Right lobe of liver (tissue), 6 donors: ENCODE measurements at regions not wholly inside any gene's neighbourhood (a gene's known extent, or its start where the extent isn't known, plus 50 kb on each side); places are given as distances from the start of the nearest gene placed in this dataset.

Source experiments
- ATAC-seq, 4 donors: fragments of 200-7000 bp; cut with Tn5 transposase; one replicate each; pipeline ENCODE4 v1.9.1; 2020; ENCODE audit warnings: mild to moderate bottlenecking in 4 of 4, moderate library complexity in 4 of 4
- DNase-seq, 3 donors: peaks; one replicate each; pipeline ENCODE4 v3.0.0-alpha.2; 2020
- H3K27ac ChIP-seq, 3 donors: fragments of 200-600 bp; one replicate each; pipeline ENCODE4 v1.8.0; 2022
- H3K27me3 ChIP-seq, 2 donors: fragments of 200-600 bp; one replicate each; pipeline ENCODE4 v1.8.0; 2022
- H3K36me3 ChIP-seq, 4 donors: fragments of 200-600 bp; sonication (generic) in 1 of 4; one replicate each; pipeline versions ENCODE4 v1.5.1 to v1.8.0; 2017 to 2022; ENCODE audit warnings: control low read depth in 1 of 4
- H3K4me1 ChIP-seq, 4 donors: fragments of 200-600 bp; sonication (generic) in 1 of 4; one replicate each; pipeline versions ENCODE4 v1.5.1 to v1.8.0; 2017 to 2022; ENCODE audit warnings: control low read depth in 1 of 4
- H3K4me3 ChIP-seq, 3 donors: fragments of 200-600 bp; one replicate each; pipeline ENCODE4 v1.8.0; 2022
- H3K9me3 ChIP-seq, 4 donors: fragments of 200-600 bp; sonication (generic) in 1 of 4; one replicate each; pipeline versions ENCODE4 v1.5.1 to v1.8.0; 2017 to 2022; ENCODE audit warnings: control low read depth in 1 of 4
- POLR2A ChIP-seq: fragments of 450-650 bp; IDR thresholded peaks from one replicate; pipeline ENCODE4 v1.6.1; 2017; ENCODE audit warnings: antibody characterized with exemption, mild to moderate bottlenecking
- WGBS: methylation state at CpG from one replicate; pipeline ENCODE4 v1.1.6; 2018; ENCODE audit warnings: low coverage, low lambda C conversion rate; ENCODE audit not compliant: insufficient coverage; ENCODE audit errors: missing lambda C conversion rate; 5-methylcytosine and 5-hydroxymethylcytosine counted together
- intact Hi-C, 2 donors: fragments of 100-400 bp; cut with DNase I; formaldehyde crosslinking; loops; one replicate each; pipeline versions ENCODE4 v1.11.2 to v1.14.1; 2022
- TF ChIP-seq, protein P1 (sequence below), 4 donors: fragments of 200-600 bp in 3 of 4; fragments of 450-650 bp in 1 of 4; IDR thresholded peaks; one replicate each; pipeline versions ENCODE4 v1.5.1 to v1.8.0; 2016 to 2022; ENCODE audit warnings: antibody characterized with exemption in 4 of 4, mild to moderate bottlenecking in 2 of 4
- donor health status: DM: no; HTN: yes; CAD: no.
- donor health status: DM: no; HTN: no; CAD: no.
- donor health status: DM: no; HTN: no; CAD: no.
- donor health status: DM: no; HTN: yes; CAD: no.
- donor health status: DM: no; HTN: yes; CAD: no.

DNA sequence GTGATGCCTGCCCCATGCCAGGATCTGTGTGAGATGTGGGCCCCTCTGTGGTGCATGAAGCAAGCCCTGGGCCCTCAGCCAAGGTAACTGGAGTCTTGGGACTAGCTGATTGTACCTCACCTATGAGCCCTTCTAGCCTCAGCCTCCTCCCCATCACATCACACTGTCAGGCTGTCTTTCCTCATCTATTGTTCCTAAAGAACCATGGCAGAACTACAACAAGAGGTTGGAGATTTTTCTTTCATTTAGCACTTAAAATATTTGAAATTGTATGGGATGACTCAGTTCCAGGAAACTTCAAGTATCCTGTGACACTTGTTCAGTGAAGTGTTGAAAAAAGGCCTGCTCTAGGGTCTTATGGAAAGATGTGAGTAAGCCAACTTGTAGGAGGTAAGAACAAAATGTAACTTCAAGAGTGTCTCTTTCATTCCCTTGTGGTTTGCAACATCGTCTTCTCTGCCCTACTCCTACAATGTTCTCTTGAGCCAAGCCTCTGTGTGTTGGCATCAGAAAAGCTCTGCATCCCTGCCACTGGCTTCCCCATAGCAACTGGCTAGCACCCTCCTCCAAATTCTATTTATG is 58.7 kb upstream of the TIPARP start:
- no peaks in the 10 kb centered on the region for H3K9me3 ChIP-seq
- no peaks in the 10 kb centered on the region for H3K27me3 ChIP-seq
- 20% methylated on average over 1 of the region's 1 CpG for WGBS
- H3K27ac ChIP-seq, result no peak overlapping the region
- no peak overlapping the region for H3K4me3 ChIP-seq
- H3K36me3 ChIP-seq, result no peaks in the 10 kb centered on the region
- DNase-seq, result no peak
- no peak for ATAC-seq
- no peak for TF ChIP-seq POLR2A
- TF ChIP-seq, protein P1, sequence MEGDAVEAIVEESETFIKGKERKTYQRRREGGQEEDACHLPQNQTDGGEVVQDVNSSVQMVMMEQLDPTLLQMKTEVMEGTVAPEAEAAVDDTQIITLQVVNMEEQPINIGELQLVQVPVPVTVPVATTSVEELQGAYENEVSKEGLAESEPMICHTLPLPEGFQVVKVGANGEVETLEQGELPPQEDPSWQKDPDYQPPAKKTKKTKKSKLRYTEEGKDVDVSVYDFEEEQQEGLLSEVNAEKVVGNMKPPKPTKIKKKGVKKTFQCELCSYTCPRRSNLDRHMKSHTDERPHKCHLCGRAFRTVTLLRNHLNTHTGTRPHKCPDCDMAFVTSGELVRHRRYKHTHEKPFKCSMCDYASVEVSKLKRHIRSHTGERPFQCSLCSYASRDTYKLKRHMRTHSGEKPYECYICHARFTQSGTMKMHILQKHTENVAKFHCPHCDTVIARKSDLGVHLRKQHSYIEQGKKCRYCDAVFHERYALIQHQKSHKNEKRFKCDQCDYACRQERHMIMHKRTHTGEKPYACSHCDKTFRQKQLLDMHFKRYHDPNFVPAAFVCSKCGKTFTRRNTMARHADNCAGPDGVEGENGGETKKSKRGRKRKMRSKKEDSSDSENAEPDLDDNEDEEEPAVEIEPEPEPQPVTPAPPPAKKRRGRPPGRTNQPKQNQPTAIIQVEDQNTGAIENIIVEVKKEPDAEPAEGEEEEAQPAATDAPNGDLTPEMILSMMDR (IDR thresholded peaks at IDR 0.05), result no peak
- intact Hi-C loops, result no loop called here
- H3K4me1 ChIP-seq, result no peaks in the 10 kb centered on the region

DNA sequence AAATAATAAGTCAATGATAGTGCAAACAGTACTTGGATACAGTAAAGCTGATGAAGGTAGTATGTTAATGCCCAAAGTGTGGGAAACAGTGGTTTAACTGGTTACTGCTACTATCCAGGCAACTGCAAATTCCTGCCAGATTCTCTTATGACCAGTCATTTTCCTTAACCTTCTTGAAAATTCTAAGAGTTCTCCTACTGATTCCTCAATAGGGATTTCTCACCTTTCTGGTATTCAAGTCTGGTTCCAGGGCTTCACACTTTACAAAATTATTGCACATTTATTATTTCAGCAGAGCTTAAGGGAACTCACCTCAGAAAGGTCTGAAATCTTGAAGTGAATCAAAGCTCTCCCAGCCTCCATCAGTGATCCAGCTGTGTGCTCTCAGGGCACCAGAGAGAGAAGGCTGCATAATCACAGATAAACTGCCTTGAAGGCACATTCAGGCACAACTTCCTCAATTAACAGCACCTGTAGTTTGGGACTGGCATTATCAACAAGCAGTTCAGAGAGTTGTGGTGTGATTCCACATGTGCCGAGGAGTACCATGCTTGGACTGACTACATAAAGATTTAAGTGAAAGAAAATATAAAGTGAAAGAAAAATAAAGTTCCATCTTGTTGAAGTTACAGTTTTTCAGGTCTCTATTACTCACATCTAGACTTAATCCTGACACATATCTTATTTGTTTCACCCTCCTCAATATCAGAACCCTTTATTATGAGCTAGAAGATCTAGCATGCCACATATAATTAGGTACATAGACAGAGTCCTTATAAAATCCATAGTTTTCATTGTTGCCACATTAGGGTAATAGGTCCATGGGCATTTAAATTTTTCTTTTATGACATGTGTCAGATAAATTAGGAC is 59.5 kb upstream of the TIPARP start:
- DNase-seq (no peak), ATAC-seq (no peak)
- intact Hi-C loops, result no loop called here
- no peak for TF ChIP-seq POLR2A
- TF ChIP-seq, protein P1 (IDR thresholded peaks at IDR 0.05), result no peak
- Histone ChIP-seq H3K9me3 (no peaks in the 10 kb centered on the region), H3K27ac (no peak overlapping the region), H3K4me3 (no peak overlapping the region), H3K4me1 (no peaks in the 10 kb centered on the region), H3K27me3 (no peaks in the 10 kb centered on the region), H3K36me3 (no peaks in the 10 kb centered on the region)
- 75% methylated on average over 1 of the region's 1 CpG for WGBS

DNA sequence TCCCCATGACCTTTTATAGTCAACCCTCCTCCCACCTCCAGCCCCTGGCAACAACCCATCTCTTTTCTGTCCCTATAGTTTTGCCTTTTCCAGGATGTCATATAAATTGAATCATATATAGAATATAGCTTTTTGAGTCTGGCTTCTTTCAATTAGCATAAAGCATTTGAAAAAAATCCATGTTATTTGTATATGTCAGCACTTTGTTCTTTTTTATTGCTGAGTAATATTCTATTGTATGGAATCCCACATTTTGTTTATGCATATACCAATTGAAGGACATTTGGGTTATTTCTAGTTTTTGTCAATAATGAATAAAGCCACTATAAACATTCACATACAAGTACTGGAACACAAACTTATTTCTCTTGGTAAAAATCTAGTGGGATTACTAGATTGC is 58.0 kb upstream of the SSR3 start:
- no peaks in the 10 kb centered on the region for H3K4me1 ChIP-seq
- H3K36me3 ChIP-seq, result no peaks in the 10 kb centered on the region
- no peak overlapping the region for H3K27ac ChIP-seq
- no peaks in the 10 kb centered on the region for H3K9me3 ChIP-seq
- H3K27me3 ChIP-seq, result no peaks in the 10 kb centered on the region
- intact Hi-C loops, result no loop called here
- no peak overlapping the region for H3K4me3 ChIP-seq
- DNase-seq (no peak), ATAC-seq (no peak)
- TF ChIP-seq, protein P1 (IDR thresholded peaks at IDR 0.05), result no peak
- no peak for TF ChIP-seq POLR2A

DNA sequence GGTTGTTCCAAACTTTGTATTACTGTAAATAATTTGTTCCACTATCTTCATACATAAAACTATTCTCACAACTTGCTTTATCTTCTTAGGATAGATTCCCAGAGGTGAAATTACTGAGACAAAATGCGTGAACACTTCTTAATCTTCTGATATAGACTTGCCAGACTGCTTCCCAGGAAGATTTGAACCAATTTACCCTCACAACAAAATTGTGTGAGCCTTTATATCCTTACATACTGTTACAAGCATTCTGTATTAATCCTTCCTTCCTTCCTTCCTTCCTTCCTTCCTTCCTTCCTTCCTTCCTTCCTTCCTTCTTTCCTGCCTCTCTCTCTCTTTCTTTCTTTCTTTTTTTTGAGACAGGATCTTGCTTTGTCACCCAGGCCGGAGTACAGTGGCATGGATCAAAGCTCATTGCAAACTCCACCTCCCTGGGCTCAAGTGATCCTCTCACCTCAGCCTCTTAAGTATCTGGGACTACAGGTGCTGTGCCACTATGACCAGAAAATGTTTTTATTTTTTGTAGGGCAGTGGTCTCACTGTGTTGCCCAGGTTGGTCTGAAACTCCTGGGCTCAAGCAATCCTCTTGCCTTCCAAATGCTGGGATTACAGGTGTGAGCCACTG is 57.1 kb upstream of the SSR3 start:
- intact Hi-C loops, result no loop called here
- DNase-seq (no peak), ATAC-seq (no peak)
- Histone ChIP-seq H3K27ac (no peak overlapping the region), H3K9me3 (no peaks in the 10 kb centered on the region), H3K4me1 (no peaks in the 10 kb centered on the region), H3K27me3 (no peaks in the 10 kb centered on the region), H3K36me3 (no peaks in the 10 kb centered on the region), H3K4me3 (no peak overlapping the region)
- TF ChIP-seq, protein P1 (IDR thresholded peaks at IDR 0.05), result no peak
- TF ChIP-seq POLR2A, result no peak
- 93% methylated on average over 2 of the region's 2 CpGs for WGBS
